ENCODE measurements at regions not wholly inside any gene's neighbourhood (a gene's known extent, or its start where the extent isn't known, plus 50 kb on each side); places are given as distances from the start of the nearest gene placed in this dataset.

GRCh38 chr2:198478361-198478760 is 674.0 kb downstream of the PLCL1 start:
- BruUV-seq (replicated peaks) = no TSS peak
- H3K4me3 ChIP-seq (ENCODE audit: low read depth, low read length, poor library complexity, severe bottlenecking) = no peak overlapping the region
- H3K36me3 ChIP-seq (ENCODE audit: insufficient read depth, low read length, poor library complexity, severe bottlenecking) = no peaks in the 10 kb centered on the region
- ChIA-PET CTCF (no interaction called here), POLR2A (ENCODE audit: low non-redundant PET) (no interaction called here)
- H3K9me3 ChIP-seq (ENCODE audit: low read depth, low read length, poor library complexity, severe bottlenecking) = no peaks in the 10 kb centered on the region
- intact Hi-C loops (cut with micrococcal nuclease; ENCODE audit: unreplicated experiment) = no loop called here
- peaks cover 5% of the 10 kb centered on the region for H3K27me3 ChIP-seq (replicated peaks; ENCODE audit: insufficient read depth, low read depth, low read length, poor library complexity)
- no peaks in the 10 kb centered on the region for H3K4me1 ChIP-seq (ENCODE audit: insufficient read depth, low read length, poor library complexity, severe bottlenecking)
- no peak for DNase-seq (ENCODE audit: low spot score)
- no peak overlapping the region for H3K27ac ChIP-seq (ENCODE audit: low read depth, low read length, poor library complexity, severe bottlenecking)
- no peak for TF ChIP-seq CTCF (conservative IDR thresholded peaks at IDR 0.05; ENCODE audit: low read depth, low read length)
- TF ChIP-seq EZH2 (IDR thresholded peaks at IDR 0.05; ENCODE audit: borderline replicate concordance, low read depth, low read length, poor library complexity, severe bottlenecking) = no peak

- no peak overlapping the region for H3K27ac ChIP-seq (ENCODE audit: low read depth, low read length, poor library complexity, severe bottlenecking)
- no TSS peak for BruUV-seq (replicated peaks)
- intact Hi-C loops (cut with micrococcal nuclease; ENCODE audit: unreplicated experiment) = no loop called here
- ChIA-PET POLR2A (ENCODE audit: low non-redundant PET) (no interaction called here), CTCF (no interaction called here)
- no peak for DNase-seq (ENCODE audit: low spot score)
- H3K27me3 ChIP-seq (replicated peaks; ENCODE audit: insufficient read depth, low read depth, low read length, poor library complexity) = peaks cover 5% of the 10 kb centered on the region
- no peak overlapping the region for H3K4me3 ChIP-seq (ENCODE audit: low read depth, low read length, poor library complexity, severe bottlenecking)
- no peaks in the 10 kb centered on the region for H3K4me1 ChIP-seq (ENCODE audit: insufficient read depth, low read length, poor library complexity, severe bottlenecking)
- no peaks in the 10 kb centered on the region for H3K36me3 ChIP-seq (ENCODE audit: insufficient read depth, low read length, poor library complexity, severe bottlenecking)
- TF ChIP-seq CTCF (conservative IDR thresholded peaks at IDR 0.05; ENCODE audit: low read depth, low read length) (no peak), EZH2 (IDR thresholded peaks at IDR 0.05; ENCODE audit: borderline replicate concordance, low read depth, low read length, poor library complexity, severe bottlenecking) (no peak)
- no peaks in the 10 kb centered on the region for H3K9me3 ChIP-seq (ENCODE audit: low read depth, low read length, poor library complexity, severe bottlenecking)
These were observed 671.6 kb downstream of the PLCL1 start for GRCh38 chr2:198476007-198476406.

DNA sequence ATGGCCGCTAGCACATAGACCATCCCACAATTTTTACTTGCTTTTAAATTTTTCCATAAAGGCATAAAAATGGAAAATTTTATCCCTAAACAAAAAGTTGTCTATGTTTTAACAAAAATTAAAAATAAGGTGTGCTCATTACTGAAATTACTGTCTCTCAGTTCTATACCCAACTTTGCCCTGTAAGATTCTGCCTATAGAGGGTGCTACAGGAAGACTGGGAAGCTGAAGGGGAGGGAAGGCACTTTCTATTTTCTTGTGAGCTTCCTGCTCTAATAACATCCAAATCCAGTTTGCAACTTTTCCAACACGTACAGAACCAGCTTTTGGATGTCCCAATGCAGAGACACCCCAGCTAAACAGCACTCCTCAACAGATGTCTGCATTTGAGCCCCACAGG is 666.9 kb downstream of the PLCL1 start:
- TF ChIP-seq CTCF (conservative IDR thresholded peaks at IDR 0.05; ENCODE audit: low read depth, low read length) = peak; percentile 44
- no peak for TF ChIP-seq EZH2 (IDR thresholded peaks at IDR 0.05; ENCODE audit: borderline replicate concordance, low read depth, low read length, poor library complexity, severe bottlenecking)
- no peak overlapping the region for H3K4me3 ChIP-seq (ENCODE audit: low read depth, low read length, poor library complexity, severe bottlenecking)
- peak; percentile 2 for DNase-seq (ENCODE audit: low spot score)

More for the DNA sequence above, 666.9 kb downstream of the PLCL1 start:
- no peak overlapping the region for H3K27ac ChIP-seq (ENCODE audit: low read depth, low read length, poor library complexity, severe bottlenecking)
- H3K36me3 ChIP-seq (ENCODE audit: insufficient read depth, low read length, poor library complexity, severe bottlenecking) = no peaks in the 10 kb centered on the region
- intact Hi-C loops (cut with micrococcal nuclease; ENCODE audit: unreplicated experiment) = no loop called here
- H3K9me3 ChIP-seq (ENCODE audit: low read depth, low read length, poor library complexity, severe bottlenecking) = no peaks in the 10 kb centered on the region
- CTCF ChIA-PET = no interaction called here
- POLR2A ChIA-PET (ENCODE audit: low non-redundant PET) = no interaction called here
- BruUV-seq (replicated peaks) = no TSS peak
- H3K4me1 ChIP-seq (ENCODE audit: insufficient read depth, low read length, poor library complexity, severe bottlenecking) = no peaks in the 10 kb centered on the region
- no peaks in the 10 kb centered on the region for H3K27me3 ChIP-seq (replicated peaks; ENCODE audit: insufficient read depth, low read depth, low read length, poor library complexity)

All from A673 (cell line).